Hematopoietic multipotent progenitor cell treated with erythropoietin and hydrocortisone succinate and interleukin-3 and kit ligand, for 17 days (in vitro differentiated cells): ENCODE measurements at regions not wholly inside any gene's neighbourhood (a gene's known extent, or its start where the extent isn't known, plus 50 kb on each side); places are given as distances from the start of the nearest gene placed in this dataset.
"Not testable (repeated sequence)": the region's sequence is repeated elsewhere in the genome, so short reads cannot be mapped to it uniquely, and the experiment has no call there.

ENCODE experiments used
- DNase-seq: peaks from one replicate; pipeline ENCODE4 v3.0.0-alpha.2; 2015; ENCODE audit warnings: low spot score

DNA sequence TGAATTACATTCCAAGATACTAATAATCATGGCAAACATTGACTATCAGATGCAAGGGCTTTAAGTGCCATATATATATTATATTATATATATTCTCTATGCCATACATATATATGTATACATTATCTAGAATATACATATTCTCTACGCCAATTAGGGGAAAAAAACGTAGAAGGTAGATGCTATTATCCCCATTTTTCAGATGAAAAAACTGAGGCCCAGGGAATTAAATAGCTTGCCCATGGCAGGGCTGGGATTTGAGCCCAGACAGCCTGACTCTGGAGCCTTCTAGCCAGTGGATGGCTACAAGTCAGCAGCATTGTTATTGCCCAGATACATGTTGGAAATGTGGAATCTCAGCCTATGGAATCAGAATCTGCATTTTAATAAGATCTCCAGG, 116.0 kb upstream of the BTG1 start:
- no peak for DNase-seq

DNA sequence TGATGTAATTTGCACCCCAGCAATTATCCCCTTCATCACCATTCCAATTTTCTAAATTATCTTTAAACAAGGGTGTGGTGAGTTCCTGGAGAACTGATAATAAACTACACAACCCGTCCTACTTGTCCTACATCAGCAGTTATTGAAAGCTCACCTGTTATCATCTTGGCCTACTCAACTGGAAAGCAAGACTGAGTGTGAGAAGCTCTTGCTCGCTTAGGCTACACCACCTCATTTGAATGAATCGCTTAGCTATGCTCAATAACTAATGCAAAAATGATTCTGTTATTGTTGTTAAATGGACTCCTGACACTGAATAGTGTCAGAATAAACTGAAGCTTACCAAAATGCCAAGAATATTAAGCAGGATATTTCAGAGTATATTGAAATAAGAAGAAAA, 115.4 kb upstream of the BTG1 start:
- no peak for DNase-seq

DNA sequence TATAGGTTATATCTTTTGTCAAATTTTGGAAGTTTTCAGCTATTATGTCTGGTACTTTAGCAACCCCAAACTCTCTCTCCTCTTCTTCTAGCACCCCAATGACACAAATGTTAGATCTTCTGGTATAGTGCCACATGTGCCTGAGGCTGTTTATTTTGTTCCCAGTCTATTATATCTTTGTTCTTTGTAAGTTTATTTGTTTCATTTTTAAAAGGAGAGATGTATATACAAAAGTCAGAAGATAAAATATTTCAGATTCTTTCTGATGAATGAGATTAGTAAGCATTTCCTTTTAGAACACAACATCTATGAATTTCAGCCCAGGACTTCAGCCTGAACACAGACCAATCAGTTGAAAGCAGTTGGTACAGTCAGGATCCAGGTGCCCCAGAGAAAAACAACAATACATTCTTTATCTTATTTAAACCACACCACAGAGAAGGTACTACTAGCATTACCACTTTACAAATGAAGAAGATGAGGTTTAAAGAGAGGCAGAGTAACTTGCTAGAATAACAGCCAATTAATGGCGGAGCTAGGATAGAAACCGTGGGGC, 114.1 kb upstream of the BTG1 start:
- no peak for DNase-seq

DNA sequence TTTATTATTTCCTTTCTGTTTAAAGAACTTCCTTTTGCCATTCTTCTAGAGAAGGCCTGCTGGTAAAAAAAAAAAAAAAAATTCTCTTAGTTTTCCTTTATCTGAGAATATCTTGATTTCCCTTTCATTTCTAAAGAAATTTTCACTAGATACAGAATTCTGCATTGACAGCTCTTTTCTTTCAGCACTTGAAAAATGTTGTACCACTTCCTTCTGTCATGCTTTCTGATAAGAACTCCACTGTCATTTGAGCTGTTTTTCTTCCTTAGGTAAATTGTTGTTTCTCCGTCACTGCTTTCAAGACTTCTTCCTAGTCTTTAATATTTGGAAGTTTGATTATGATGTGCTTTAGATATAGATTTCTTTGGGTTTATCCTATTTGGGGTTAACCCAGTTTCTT, 113.6 kb upstream of the BTG1 start:
- DNase-seq = no peak

DNA sequence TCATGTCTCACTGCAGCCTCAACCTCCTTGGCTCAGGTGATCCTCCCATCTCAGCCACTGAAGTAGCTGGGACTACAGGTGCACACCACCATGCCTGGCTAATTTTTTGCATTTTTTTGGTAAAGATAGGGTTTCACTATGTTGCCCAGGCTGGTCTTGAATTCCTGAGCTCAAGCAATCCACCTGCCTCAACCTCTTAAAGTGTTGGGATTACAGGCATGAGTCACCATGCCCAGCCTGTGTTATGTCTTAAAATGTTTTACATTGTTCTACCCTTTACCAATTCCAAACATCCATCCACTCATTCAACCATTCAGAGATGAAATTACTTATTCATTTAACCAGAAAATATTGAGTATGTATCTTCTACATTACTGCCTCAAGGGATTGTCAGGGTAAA, 111.6 kb upstream of the BTG1 start:
- DNase-seq = no peak

DNA sequence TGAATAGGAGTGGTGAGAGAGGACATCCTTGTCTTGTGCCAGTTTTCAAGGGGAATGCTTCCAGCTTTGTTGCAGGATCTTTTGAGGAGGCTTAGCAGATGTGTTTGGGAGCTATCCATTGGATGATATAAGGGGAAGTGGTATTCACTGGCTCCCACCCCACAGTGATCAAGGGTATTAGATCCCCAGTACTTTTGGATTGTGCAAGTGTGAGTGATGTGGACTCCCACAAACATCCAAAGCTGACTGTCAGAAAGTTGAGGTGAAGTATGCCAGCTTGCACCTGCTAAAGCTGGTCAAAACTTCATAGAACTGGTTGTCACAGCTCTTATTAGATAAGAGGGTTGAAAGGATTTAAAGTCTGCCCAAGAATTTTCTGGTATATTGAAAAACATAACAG, 110.1 kb upstream of the BTG1 start:
- DNase-seq = no peak

DNA sequence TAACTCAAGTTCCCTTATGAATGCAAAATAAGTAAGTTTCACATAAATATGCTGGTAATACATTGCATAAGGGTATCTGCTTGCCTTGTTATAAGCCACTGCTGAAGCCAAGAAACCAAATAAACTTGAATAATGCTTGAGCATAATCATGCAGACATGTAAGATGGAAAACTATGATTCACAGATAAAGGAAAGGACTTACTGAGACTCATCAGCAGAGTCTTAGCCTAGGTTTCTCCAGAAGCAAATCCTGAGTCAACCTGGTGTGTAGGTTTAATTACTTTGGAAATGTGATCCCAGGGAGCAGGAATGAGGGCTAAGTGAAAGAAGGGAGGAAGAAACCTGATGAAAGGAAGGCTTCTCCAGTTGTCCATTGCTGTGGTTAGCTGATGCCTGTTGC, 107.7 kb upstream of the BTG1 start:
- no peak for DNase-seq

DNA sequence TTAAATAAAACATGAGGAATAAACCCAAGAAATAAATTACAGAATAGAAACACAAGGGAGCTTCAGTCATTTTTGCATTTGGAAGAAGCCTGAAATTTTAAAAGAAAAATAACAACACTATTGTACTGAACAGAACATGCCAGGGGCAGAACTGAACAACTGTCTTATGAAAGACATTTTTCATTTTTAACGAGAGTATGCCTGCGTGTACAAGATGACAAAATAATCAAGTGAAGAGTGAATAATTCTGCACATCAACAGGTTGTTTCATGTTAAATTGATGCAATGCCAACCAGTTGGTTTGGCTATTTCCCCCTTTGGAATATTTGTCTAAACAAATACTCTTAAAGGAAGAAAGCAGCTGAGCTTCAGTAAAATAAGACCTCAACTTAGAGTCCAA, 103.3 kb upstream of the BTG1 start:
- DNase-seq = no peak

DNA sequence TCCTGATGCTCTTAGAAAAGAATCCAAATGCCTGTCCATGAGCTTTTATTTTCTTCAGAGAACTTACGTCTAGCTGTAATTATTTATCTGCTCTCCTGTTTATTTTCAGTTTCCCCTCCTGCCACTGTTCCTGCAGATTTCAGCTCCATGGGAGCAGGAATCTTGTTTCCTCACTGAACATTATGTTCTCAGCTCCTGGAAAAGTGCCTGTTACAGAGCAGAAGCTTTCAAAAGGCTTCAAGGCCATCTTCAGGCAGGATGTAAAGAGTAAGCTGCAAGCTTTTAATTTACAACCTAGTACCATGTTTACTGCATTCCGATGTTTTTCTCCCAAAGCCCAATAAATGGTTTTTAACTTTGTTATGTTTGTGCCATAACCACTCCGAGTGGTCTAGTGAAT, 98.4 kb upstream of the BTG1 start:
- DNase-seq = no peak

DNA sequence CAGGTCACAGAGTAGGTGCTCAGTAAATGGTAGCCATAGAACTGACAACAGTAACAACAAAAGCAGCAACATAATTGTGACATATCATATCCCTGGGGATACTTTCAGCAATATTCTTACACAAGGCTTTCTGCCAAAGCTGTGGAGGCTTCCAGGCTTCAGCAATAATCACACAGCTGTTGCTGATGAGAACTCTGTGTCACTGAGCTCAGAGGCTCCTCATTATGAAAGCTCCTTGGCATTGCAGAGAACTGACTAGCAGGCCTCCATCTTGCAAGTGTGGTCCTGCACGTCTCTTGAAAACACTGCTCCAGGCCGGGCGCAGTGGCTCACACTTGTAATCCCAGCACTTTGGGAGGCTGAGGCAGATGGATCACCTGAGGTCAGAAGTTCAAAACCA, 97.3 kb upstream of the BTG1 start:
- DNase-seq = no peak

DNA sequence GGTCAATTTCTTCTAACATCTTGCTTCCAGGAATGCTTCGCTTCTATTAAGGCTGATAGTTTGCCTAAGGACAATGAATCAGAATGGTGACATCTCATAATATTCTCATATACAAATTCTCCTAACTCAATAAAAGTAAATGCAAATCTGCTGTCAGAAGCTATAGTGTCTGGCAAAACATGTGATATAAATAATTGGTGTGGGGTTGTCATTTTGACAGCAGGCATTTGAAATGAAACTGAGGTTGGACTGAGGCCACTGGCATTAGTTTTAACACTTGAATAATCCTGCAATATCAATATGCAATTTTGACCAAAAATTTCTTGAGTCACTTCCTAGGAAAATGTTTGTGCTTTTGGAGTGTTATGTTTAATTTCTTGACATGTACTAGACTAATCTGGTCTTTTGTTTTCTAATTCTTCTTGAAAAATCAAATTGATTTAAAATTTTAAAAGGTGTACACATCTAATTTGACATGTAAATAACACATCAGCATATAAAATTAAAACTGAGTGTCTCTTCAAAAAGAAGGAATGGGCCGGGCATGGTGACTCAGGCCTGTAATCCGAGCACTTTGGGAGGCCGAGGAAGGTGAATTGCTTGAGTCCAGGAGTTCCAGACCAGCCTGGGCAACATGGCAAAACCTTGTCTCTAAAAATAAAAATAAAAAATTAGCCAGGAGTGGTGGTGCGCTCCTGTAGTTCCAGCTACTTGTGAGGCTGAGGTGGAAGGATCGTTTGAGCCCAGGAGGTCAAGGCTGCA, 92.3 kb upstream of the BTG1 start:
- no peak for DNase-seq

DNA sequence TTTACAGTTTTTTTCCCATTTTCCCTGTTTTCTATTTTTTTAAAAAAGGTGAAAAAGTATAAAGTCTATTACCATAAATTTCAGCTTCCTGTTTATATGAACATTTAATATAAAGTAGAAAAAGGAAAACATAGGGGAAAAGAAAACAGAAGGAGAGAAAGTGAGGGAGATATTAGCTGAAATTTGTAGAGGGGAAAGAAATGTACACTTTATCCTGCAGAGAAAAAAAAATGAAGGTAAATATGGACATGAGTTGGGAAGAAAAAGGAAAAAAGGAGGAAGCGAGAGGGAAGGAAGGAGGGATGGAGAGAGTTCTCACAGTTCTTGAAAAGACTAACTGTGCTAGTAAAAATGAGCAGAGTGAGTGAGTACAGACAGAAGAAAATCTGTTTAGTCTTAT, 91.6 kb upstream of the BTG1 start:
- no peak for DNase-seq

DNA sequence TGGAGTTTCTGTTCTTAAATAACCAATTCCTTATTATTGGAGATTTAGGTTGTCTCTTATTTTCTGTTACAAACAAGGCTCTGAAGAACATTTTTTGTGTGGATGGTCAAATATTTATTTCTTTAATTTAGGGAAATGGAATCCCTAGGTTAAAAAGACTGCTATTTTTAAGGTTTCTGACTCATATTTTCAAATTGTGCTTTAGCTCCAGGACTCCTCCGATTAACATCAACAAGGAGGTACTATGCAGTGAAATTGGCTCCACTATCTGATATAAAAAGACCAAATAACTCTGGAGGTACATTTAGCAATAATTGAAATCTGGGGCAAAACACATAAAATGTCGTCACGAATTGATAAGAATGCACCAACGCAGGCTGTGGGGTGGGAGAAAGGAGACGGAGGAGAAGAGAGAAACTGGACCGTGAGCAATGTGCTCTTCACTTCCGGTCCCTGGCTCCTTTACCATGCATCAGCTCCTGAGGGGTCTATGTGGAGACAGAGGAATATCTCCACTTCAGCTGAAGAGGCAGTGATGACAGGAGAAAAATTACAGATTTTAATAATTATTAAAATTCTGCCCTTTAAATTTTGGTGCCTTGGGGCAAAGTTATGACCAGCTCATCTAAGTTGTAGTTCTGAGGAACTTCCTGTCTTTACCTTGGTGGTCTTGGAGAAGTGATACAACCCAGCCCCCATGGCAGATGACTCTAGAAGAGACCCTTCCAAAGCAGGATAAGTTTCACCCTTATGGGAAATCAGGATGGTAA, 90.2 kb upstream of the BTG1 start:
- DNase-seq = no peak

DNA sequence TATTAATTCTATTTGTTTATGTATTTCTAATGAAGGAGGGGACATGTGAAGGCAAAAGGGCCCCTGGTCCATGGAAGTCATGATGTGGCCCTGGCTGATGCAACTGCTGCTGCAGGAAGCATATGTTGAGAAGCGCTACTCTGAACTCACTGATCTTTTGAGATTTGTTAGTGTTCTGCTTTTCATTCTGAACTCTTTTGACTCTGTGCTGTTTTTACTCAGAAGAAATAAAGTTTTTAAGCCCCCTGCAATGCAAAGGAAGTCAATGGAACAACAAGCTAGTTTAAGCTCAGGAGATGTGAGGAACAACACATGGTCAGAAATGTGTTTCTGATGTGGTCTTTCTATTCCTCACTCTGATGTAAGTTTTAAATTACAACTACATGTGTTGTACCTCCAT, 88.9 kb upstream of the BTG1 start:
- no peak for DNase-seq

DNA sequence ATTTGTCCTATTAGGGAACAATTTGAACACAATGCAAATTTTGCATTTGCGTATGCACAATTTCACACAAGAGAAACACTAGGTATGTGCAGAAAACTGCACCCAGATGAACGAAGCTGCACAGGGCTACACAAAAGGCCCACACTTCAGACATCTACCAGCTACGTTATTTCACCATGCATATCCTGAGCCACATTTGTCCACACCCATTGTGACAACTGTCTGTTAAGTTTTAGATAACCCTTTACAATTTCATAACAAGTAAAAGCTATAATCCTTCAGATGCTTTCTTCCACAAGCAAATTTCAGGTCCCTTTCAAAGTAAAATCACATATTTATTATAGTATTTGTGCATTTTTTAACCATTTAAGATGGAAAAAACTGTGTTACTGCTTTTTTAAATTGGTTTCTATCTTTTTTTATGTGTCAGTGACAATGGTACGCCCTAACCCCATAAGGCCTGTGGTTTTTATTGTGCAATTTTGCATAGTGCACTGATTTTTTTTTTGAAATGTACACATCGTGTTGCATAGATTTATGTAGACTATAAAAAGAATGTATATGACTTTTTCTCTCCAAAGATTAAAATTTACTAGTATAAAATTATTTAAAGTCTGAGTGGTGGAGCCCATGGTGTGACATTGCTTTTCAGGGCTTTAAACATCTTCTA, 87.8 kb upstream of the BTG1 start:
- DNase-seq = no peak

DNA sequence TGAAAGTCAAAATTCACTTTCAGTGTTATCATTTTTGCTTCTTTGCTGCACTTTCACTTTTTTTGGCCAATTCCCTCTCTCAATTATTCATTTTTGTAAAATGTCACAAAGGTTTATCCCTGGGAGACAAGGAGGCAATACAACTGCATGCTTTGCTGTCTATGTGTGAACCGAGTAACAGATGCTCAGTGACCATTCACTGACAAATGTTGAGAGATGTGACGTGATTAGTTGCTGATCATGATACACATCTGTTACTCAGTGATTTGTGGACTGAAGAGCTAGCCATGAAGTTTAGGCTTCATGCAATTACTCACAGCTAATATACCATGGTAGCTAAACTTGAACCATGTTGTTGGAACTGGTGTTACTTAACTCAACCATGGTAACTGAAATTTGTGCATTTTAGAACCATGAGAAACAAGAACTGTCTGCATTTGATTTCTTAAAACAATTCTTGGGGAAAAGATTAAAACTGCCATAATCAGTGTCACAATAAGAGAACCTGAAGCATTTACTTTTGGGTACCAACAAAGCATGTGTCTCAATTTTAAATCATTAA, 86.8 kb upstream of the BTG1 start:
- not testable (repeated sequence) for DNase-seq

DNA sequence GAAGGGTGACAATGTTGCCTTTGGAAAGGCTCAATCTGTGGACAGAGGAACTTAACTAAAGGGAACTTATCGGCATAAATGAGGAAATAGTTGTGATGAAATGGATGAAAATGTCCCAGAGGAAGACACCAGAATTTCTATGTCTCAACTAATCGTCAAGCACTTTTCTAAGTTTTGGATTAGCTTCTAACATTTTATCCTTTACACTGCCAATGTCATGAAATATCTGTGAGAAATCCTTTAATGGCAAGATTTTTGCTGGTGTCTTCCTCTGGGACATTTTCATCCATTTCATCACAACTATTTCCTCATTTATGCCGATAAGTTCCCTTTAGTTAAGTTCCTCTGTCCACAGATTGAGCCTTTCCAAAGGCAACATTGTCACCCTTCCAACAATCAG, 86.3 kb upstream of the BTG1 start:
- not testable (repeated sequence) for DNase-seq

DNA sequence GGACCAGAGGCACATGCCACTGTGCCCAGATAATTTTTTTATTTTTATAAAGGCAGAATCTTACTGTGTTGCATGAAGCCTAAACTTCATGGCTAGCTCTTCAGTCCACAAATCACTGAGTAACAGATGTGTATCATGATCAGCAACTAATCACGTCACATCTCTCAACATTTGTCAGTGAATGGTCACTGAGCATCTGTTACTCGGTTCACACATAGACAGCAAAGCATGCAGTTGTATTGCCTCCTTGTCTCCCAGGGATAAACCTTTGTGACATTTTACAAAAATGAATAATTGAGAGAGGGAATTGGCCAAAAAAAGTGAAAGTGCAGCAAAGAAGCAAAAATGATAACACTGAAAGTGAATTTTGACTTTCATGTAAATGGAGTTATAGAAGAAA, 85.9 kb upstream of the BTG1 start:
- DNase-seq = not testable (repeated sequence)

DNA sequence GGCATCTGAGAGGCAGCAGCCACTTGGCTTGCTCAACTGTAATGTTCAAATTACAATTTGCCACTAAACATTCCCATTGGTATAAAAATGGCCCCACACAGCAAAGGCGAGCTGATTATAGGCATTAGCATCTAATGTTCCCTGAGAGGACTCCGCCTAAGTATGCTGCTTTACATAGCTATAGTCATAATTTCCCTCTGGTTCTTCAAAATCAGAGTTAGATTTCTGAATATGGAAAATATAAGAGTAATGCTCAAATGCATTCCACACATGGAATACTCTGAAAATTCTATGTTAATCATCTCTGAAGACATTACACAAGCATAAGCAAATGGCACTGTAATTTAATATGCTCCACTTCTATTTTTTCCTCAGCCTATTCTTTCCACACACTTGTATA, 83.7 kb upstream of the BTG1 start:
- no peak for DNase-seq

DNA sequence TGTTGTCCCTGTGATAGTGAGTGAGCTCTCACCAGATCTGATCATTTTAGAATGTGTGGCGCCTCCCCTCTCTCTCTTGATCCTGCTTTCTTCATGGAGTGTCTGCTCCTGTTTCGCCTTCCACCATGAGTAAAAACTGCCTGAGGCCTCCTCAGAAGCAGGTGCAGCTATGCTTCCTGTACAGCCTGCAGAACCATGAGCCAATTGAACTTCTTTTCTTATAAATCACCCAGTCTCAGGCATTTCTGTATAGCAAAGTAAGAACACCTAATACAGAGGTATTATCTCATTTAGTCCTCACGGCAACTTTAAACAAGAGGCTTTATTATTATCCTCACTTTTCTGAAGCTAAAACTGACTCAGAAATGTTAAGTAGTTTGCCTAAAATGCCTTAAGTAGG, 81.3 kb upstream of the BTG1 start:
- DNase-seq = no peak

DNA sequence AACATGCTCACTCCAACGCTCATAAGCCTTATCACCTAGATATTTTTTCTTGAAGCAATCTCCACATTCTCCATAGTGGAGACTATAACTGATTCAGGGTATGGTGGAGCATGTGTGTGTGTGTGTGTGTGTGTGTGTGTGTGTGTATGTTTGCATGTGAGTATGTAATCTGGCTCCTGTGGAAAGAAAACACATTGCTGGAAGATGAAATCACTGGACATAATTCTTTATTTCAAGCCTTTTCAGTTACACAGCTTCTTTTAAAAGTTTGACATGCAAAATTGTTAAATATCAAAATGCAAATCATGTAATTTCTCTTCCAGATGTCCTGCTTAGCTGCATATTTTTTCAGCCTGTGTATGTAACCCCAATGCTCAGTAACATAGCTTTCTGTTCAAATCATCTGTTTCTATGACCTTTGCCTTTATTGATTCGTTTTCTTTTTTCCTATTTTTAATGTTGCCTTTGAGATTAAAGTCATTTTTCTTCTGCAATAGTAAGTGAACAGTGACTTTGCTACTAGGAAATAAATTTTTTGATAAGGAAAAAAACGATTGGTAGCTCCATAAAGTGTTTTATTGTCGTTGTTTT, 80.5 kb upstream of the BTG1 start:
- DNase-seq = no peak

DNA sequence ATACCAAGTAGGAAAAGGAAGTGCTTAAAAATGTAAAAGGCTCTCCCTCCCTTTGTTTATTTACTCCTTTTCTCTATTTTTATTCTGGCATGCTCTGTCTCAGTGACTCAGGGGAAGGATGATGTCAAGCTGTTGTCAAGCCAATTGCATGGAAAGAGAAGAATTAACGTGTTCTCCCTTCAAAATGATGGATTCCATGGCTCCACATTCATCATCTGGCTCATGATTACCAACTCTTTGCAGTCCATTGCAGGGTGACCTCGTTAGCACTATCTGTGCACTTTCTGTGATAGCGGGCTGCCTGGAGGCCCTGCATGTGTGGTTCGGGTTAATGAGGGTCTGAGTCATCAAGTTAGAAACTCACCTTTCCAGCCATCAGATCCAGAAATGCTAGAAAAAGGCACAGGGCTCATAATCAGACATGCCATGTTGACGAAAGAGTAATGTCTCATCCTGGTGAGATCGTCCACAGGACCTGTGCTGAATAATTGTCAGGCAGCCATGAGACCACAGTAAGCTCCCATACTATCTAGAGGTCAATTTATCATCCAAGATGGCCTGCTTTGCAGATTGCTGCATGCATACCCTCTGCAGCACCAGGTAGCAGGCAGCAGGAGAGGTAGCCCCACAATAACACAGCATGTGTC, 79.2 kb upstream of the BTG1 start:
- no peak for DNase-seq
